Globus pallidus (tissue), 1 donor: ENCODE measurements at regions not wholly inside any gene's neighbourhood (a gene's known extent, or its start where the extent isn't known, plus 50 kb on each side); places are given as distances from the start of the nearest gene placed in this dataset.
A peak's percentile ranks its signal among the peaks of the same experiment; 100 is the strongest.

Experiments
- DNase-seq: peaks from one replicate; pipeline ENCODE4 v3.0.0-alpha.2; 2015; ENCODE audit warnings: low spot score

DNA sequence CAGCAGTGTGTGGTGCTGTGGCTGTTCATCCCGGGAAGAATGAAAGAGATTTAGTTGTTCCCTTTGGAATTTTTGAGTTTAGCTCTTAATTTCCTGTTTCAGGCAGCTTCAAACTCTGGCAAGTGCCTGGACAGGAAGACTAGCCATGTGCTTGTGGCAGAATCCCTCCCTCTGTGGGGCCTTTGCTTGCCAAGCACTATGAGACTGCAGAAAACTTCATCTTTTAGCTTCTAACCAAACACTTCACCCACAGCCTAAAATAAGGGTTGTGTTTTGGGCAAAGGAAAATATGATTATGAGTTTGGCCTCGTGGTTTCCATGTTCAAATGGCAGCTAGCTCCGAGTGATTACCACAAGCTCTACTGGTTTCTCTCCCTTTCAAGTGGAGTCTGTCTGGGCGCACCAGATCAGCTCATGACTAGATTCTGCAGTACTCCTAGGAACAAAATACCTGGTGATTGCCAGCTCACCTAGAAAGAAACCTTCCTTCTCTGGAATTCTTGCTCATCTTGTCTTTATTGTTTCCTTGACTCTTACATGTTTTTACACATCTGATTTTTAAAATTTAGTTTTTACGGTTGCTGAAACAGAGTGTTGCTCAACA lies 707.5 kb downstream of the SLITRK6 start:
- no peak for DNase-seq

DNA sequence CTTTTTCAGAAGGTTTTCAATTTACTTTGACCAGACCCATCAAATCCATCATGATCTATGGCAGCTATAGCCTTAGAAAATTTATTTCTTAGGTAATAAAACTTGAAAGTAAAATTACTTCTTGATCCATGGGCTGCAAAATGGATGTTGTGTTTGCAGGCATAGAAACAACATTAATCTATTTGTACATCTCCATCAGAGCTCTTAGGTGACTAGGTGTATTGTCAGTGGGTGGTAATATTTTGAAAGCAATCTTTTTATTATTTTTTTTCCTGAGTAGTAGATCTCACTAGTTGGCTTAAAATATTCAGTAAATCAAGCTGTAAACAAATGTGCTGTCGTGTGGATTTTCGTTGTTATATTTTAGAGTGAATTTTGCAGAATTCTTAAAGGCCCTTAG lies 710.0 kb downstream of the SLITRK6 start:
- DNase-seq, result no peak

DNA sequence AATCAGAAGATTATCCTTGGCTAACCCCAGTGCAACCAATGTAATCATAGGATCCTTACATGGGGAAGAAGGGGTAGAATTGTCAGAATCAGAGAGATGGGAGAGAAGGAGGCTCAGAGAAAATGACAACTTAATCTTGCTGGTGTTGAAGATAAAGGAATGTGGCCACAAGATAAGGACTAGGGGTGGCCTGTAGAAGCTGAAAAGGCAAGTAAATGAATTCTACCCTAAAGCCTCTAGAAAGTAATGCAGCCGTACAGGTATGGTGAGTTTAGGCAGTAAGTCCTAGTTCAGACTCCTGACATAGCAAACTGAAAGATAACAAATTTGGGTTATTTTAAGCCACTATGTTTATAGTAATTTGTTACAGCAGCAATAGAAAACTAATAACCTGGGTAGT lies 718.5 kb downstream of the SLITRK6 start:
- DNase-seq, result no peak

DNA sequence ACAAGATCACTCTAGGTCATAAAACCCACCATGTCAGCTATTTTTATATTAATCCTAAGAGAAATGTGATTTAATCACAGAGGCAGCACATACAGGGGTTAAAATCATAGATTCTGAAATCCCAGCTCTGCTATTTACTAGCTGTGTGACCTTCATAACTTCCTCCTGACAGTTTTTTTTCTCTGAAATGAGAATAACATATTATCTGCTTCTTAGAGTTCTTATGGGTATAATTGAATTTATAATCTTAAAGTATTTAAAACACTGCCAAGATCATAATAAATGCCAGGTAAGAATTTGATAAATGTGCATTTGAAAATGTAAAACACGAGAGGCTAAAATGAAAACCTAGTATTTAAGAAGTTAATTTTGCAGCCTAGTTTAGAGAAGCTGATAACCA lies 722.9 kb downstream of the SLITRK6 start:
- no peak for DNase-seq

DNA sequence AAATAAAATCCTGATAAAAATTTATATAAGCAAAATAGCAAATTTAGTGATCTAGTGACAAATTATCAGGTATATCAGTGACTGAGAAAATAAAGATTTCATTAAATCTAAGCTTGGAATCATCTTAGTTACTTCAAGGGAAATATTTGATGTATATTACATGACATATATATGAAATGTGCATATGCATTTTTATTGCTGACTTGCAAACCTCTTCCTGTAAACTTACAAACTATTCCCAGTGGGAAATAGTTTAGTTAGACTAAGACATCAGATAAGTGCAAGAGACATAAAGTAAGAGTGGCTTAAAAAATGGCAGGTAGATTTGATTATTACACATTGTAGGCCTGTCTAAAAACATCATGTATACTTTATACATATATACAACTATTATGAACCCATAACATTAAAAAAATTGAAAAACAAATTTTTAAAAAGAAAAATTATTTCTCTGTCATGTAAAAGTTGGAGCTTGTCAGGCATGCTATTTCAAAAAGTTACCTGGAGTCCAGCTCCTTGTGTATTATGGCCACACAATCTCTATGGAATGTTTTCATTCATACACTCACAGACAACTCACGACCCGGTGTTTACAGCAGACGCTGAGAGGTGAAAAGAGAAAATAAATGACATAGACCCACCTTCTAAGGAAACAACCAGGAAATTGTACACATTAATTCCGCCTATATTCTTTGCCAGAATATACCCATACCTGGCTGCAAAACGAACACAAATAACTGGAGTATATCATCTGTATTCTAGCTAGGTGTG lies 724.5 kb downstream of the SLITRK6 start:
- no peak for DNase-seq

GRCh38 chr13:85068231-85068630 lies 731.0 kb downstream of the SLITRK6 start:
- no peak for DNase-seq

- DNase-seq, result no peak
Measured at GRCh38 chr13:85040215-85040614, 759.0 kb downstream of the SLITRK6 start.

- DNase-seq, result no peak
Measured at GRCh38 chr13:85031771-85032170, 767.4 kb downstream of the SLITRK6 start.

DNA sequence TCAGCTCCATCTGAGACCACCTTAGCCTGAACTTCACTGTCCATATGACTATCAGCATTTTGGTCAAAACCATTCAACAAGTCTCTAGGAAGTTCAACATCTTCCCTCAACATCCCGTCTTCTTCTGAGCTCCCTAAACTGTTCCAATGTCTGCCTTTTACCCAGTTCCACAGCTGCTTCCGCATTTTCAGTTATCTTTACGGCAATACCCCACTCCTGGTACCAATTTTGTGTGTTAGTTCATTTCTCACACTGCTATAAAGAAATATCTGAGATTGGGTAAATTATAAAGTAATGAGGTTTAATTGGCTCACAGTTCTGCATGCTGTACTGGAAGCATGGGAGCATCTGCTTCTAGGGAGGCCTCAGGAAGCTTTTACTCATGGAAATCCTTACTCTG lies 771.2 kb downstream of the SLITRK6 start:
- no peak for DNase-seq

GRCh38 chr13:85019121-85019520 lies 780.1 kb downstream of the SLITRK6 start:
- peak; percentile 88 for DNase-seq

DNA sequence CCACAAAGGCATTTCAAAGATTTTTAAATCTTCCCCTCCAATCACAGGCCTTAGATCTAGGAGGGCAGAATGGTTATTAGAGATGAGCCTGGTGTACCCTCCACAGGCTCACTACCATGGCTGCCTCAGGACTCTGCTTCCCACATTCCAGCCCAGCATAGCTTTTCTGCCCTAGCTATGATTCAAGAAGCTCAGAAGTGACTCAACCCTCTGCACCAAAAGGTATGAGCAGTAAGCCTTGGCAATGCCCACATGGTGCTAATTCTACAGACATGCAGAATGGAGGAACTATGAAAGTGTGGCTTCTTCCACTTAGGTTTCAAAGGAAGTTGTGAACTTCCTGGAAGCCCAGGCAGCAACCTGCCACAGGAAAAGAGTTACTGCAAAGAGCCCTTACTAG lies 786.2 kb downstream of the SLITRK6 start:
- no peak for DNase-seq

GRCh38 chr13:85009447-85009846 lies 789.8 kb downstream of the SLITRK6 start:
- DNase-seq, result no peak

DNA sequence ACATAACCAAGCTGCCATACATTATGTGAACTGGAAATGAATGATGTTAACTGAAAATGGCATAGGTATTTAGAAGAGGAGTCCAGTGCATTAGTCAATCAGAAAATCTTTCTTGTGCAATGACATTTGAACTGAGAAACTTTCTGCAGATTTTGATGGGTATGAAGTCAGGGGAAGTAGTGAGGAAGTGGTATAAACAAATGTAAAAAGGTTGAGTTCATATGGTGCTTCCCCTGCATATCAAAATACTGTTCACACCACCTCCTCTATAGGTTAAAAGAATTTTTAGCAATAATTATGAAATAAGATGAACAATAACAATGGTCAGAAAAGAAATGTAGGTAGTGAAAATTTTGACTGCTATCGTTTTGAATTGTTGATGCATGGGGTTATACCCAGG lies 800.0 kb downstream of the SLITRK6 start:
- DNase-seq, result no peak

DNA sequence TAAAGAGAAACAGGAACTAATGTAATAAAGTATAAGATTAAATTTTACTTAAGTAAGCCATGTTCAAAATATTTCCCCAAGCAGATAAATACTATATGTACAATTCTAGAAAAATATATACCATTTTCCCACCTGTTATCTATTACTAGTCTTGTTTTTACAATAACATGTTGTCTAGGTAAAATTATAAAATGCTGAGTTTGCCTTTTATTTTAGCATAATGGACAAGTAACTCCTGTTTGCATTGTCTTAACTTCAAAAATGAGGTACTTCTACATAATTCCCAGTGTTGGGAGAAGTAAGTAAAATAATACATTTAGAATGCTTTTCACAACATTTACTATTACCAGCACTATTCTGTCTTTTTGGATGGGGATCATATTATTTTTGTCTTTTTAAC lies 800.5 kb downstream of the SLITRK6 start:
- DNase-seq, result no peak

GRCh38 chr13:84997858-84998257 lies 801.4 kb downstream of the SLITRK6 start:
- no peak for DNase-seq

- no peak for DNase-seq
Measured at GRCh38 chr13:84994582-84994981, 804.6 kb downstream of the SLITRK6 start.

DNA sequence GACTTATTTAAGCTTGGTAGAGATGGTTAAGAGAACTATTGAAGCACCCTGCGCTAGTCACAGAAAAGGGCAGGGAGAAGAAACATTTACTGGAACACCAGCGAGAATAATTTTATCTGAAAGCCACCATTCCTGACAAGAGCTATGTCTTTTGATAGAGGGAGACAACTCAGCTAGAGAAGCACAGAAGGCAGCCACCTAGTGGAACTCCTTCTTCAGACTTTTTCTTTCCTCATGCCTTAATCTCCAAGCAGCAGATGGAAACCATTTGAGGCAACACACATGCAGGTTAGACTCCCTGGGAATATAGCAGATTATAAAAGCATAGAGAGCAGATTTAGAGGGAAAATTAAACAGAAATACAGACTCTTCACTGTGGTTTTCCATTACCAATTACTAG lies 813.4 kb downstream of the SLITRK6 start:
- DNase-seq, result no peak

GRCh38 chr13:84983321-84983720 lies 815.9 kb downstream of the SLITRK6 start:
- no peak for DNase-seq

- DNase-seq, result no peak
Measured at GRCh38 chr13:84980571-84980970, 818.6 kb downstream of the SLITRK6 start.

- DNase-seq, result no peak
Measured at GRCh38 chr13:84978851-84979250, 820.4 kb downstream of the SLITRK6 start.

- no peak for DNase-seq
Measured at GRCh38 chr13:84973661-84974060, 825.6 kb downstream of the SLITRK6 start.

GRCh38 chr13:84972907-84973306 lies 826.3 kb downstream of the SLITRK6 start:
- no peak for DNase-seq

DNA sequence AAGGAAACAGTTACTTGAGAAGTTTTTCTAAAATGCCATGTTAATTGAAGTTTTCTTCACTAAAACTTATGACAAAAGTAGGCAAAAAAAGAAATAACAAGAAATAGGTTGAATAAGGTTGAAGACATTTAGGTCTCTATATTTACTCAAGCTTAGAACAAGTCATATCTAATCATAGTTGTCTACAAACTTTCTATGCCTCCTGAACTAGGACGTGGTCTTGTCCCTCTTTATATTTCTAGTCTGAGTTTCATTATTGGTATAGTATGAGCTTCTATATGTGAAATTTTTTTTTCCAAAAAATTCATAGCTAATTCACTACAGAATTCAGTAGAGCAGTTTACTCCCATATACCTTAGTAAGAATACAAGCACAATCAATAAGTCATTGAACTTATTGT lies 836.4 kb downstream of the SLITRK6 start:
- DNase-seq, result no peak

DNA sequence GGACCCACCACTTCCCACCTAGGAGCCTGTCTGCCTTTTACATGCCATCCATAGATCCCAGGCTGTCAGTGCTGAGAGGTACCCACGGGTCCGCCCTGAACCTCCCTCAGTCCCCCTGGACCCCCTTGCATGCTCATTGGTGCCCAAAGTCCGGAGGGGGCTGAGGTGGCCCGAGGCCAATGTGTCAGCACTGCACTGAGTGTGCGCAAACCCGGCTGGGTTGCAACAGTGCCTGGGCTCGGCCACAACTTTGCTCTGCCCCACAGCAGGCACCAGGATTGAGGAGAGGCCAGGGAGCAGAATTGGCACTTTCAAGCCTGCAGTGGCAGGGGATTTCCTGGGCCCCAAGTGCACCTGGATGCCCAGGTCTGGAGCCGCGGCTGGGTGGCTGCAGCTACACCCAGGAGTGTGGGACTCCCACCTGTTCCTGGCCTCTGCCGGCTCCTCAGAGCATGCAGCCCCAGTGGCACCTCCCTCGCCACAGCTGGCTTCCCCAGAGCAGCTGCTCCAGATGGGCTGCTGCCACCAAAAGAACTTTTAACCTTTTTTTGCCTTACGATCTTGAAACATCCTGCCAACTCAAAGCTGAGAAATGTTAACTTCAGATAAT lies 837.0 kb downstream of the SLITRK6 start:
- no peak for DNase-seq
